Esophagus squamous epithelium (tissue), 4 donors: ENCODE measurements at regions not wholly inside any gene's neighbourhood (a gene's known extent, or its start where the extent isn't known, plus 50 kb on each side); places are given as distances from the start of the nearest gene placed in this dataset.

ENCODE experiments used
- POLR2A ChIP-seq, 4 donors: fragments of 450-650 bp; IDR thresholded peaks; one replicate each; pipeline ENCODE4 v1.6.1; 2017; ENCODE audit warnings: antibody characterized with exemption in 4 of 4, mild to moderate bottlenecking in 4 of 4, moderate library complexity in 3 of 4
- TF ChIP-seq, protein P1 (sequence below), 6 experiments: fragments of 450-650 bp in 4 of 6; fragments of 200-600 bp in 2 of 6; sonication (generic) in 2 of 6; IDR thresholded peaks; one replicate each; pipeline ENCODE4 v1.5.1; 2016 to 2019; ENCODE audit warnings: antibody characterized with exemption in 6 of 6, mild to moderate bottlenecking in 4 of 6, moderate library complexity in 4 of 6

DNA sequence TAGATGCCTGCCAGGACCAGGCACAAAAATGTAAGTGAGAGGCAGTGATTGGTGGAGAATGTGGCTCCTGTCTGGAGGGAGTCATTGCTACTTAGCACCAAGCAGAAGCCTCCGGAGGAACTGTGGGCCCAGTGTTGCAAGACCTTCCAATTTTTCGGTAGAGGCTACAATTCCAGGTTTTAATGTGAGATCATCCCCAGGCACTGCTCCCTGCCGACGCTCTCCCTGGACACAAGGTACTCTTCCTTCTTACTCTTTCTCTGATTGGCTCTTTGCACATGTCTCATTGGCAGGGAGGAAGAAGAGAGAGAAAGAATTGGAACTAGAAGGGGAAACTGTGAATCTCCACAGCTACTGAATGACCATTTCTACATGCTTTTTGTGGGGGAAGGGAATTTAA is 53.7 kb upstream of the EP300 start:
- TF ChIP-seq POLR2A (IDR thresholded peaks at IDR 0.05) = no peak
- TF ChIP-seq, protein P1, sequence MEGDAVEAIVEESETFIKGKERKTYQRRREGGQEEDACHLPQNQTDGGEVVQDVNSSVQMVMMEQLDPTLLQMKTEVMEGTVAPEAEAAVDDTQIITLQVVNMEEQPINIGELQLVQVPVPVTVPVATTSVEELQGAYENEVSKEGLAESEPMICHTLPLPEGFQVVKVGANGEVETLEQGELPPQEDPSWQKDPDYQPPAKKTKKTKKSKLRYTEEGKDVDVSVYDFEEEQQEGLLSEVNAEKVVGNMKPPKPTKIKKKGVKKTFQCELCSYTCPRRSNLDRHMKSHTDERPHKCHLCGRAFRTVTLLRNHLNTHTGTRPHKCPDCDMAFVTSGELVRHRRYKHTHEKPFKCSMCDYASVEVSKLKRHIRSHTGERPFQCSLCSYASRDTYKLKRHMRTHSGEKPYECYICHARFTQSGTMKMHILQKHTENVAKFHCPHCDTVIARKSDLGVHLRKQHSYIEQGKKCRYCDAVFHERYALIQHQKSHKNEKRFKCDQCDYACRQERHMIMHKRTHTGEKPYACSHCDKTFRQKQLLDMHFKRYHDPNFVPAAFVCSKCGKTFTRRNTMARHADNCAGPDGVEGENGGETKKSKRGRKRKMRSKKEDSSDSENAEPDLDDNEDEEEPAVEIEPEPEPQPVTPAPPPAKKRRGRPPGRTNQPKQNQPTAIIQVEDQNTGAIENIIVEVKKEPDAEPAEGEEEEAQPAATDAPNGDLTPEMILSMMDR (IDR thresholded peaks at IDR 0.05) = no peak
